H1 (cell line): ENCODE measurements at regions not wholly inside any gene's neighbourhood (a gene's known extent, or its start where the extent isn't known, plus 50 kb on each side); places are given as distances from the start of the nearest gene placed in this dataset.

Source experiments
- CTCF ChIA-PET: fragments of 300-600 bp; sonication (Branson Sonifier 250); formaldehyde crosslinking; loops from one replicate; lab custom pipeline; 2021; ENCODE audit not compliant: partially characterized antibody; lab: Charles Lee
- POLR2A ChIA-PET: fragments of 300-600 bp; sonication (Branson Sonifier 250); formaldehyde crosslinking; loops from one replicate; lab custom pipeline; 2021; ENCODE audit warnings: inconsistent platforms; ENCODE audit not compliant: partially characterized antibody; lab: Charles Lee
- DNase-seq, 2 experiments: peaks; one replicate each; pipeline versions ENCODE4 v3.0.0 to v3.0.0-alpha.2; 2010 to 2022; ENCODE audit warnings: low spot score in 2 of 2, low read depth in 1 of 2, mixed read lengths in 1 of 2
- FAIRE-seq: peaks from 2 replicates; lab custom pipeline; 2011; peaks lifted over from hg19 to GRCh38; lab: Jason Lieb, UNC
- H2AFZ ChIP-seq: 2 replicates; pipeline ENCODE4 v1.8.1; 2012; ENCODE audit warnings: low read length, inconsistent platforms
- H2AK5ac ChIP-seq: 2 replicates; pipeline ENCODE4 v1.6.1; 2013; ENCODE audit warnings: low read depth, low read length
- H2BK120ac ChIP-seq: replicated peaks from 2 replicates; pipeline ENCODE3; 2013; ENCODE audit warnings: low read depth, low read length, inconsistent platforms
- H2BK12ac ChIP-seq: 2 replicates; pipeline ENCODE4 v1.6.1; 2013; ENCODE audit warnings: low read depth, low read length
- H2BK15ac ChIP-seq: 2 replicates; pipeline ENCODE4 v1.6.1; 2013; ENCODE audit warnings: low read length
- H2BK20ac ChIP-seq: 2 replicates; pipeline ENCODE4 v1.6.1; 2013; ENCODE audit warnings: low read length
- H2BK5ac ChIP-seq: 2 replicates; pipeline ENCODE4 v1.6.1; 2013; ENCODE audit warnings: low read depth, low read length
- H3K14ac ChIP-seq: 2 replicates; pipeline ENCODE4 v1.6.1; 2013; ENCODE audit warnings: inconsistent platforms; ENCODE audit not compliant: insufficient read length
- H3K18ac ChIP-seq: 2 replicates; pipeline ENCODE4 v1.6.1; 2013; ENCODE audit warnings: low read length; ENCODE audit errors: extremely low read depth
- H3K23ac ChIP-seq: 2 replicates; pipeline ENCODE4 v1.6.1; 2013; ENCODE audit warnings: inconsistent platforms; ENCODE audit not compliant: insufficient read length
- H3K23me2 ChIP-seq: 2 replicates; pipeline ENCODE4 v1.6.1; 2013; ENCODE audit warnings: low read depth, low read length
- H3K27ac ChIP-seq: 2 replicates; pipeline ENCODE4 v1.6.1; 2011; ENCODE audit warnings: low read depth, low read length, inconsistent platforms
- H3K27me3 ChIP-seq, 4 experiments: replicated peaks in 1 of 4; 1 replicate in 1 of 4; 2 replicates in 3 of 4; pipeline versions ENCODE4 v1.6.1 to v1.8.1; 2011 to 2013; ENCODE audit warnings: low read length in 3 of 4, mild to moderate bottlenecking in 3 of 4, inconsistent platforms in 2 of 4, mixed read lengths in 2 of 4, moderate library complexity in 1 of 4; ENCODE audit not compliant: control insufficient read depth in 3 of 4, insufficient read depth in 3 of 4; ENCODE audit errors: extremely low read depth in 1 of 4
- H3K36me3 ChIP-seq, 4 experiments: 2 replicates each; pipeline versions ENCODE4 v1.6.1 to v1.8.1; 2011 to 2013; ENCODE audit warnings: mild to moderate bottlenecking in 4 of 4, low read length in 3 of 4, moderate library complexity in 2 of 4, control low read depth in 1 of 4, inconsistent platforms in 1 of 4; ENCODE audit not compliant: insufficient read depth in 4 of 4, control insufficient read depth in 2 of 4
- H3K4ac ChIP-seq: replicated peaks from 2 replicates; pipeline ENCODE3; 2013; ENCODE audit warnings: low read length, low read depth, mixed read lengths, inconsistent platforms; ENCODE audit not compliant: insufficient read length
- H3K4me1 ChIP-seq, 4 experiments: replicated peaks in 1 of 4; 1 replicate in 1 of 4; 2 replicates in 3 of 4; pipeline versions ENCODE4 v1.6.1 to v1.8.1; 2011 to 2013; ENCODE audit warnings: low read length in 3 of 4, inconsistent platforms in 2 of 4, mixed read lengths in 1 of 4; ENCODE audit not compliant: insufficient read depth in 4 of 4, control insufficient read depth in 3 of 4
- H3K4me2 ChIP-seq, 2 experiments: 2 replicates each; pipeline versions ENCODE4 v1.6.1 to v1.8.1; 2011 to 2013; ENCODE audit warnings: low read depth in 2 of 2, low read length in 2 of 2, control low read depth in 1 of 2, inconsistent platforms in 1 of 2, mild to moderate bottlenecking in 1 of 2; ENCODE audit not compliant: insufficient read depth in 1 of 2
- H3K4me3 ChIP-seq, 4 experiments: fragments of 200-600, 300-600 bp in 1 of 4; sonication (generic), shearing (Covaris generic), sonication (Bioruptor Twin) in 1 of 4; 2 replicates each; pipeline versions ENCODE4 v1.5.1 to v1.8.1; 2011 to 2016; ENCODE audit warnings: low read length in 4 of 4, low read depth in 3 of 4, control low read depth in 2 of 4, inconsistent platforms in 2 of 4, mild to moderate bottlenecking in 2 of 4, mixed read lengths in 1 of 4, moderate library complexity in 1 of 4; ENCODE audit not compliant: insufficient read depth in 2 of 4; ENCODE audit errors: extremely low read depth in 1 of 4
- H3K56ac ChIP-seq: replicated peaks from 2 replicates; pipeline ENCODE3; 2013; ENCODE audit warnings: low read depth, mild to moderate bottlenecking, mixed read lengths, low read length, inconsistent platforms; ENCODE audit not compliant: insufficient read length
- H3K79me1 ChIP-seq: 2 replicates; pipeline ENCODE4 v1.6.1; 2013; ENCODE audit warnings: low read depth, low read length, control low read depth
- H3K79me2 ChIP-seq, 2 experiments: 2 replicates each; pipeline versions ENCODE4 v1.6.1 to v1.8.1; 2012 to 2013; ENCODE audit warnings: low read length in 2 of 2, mild to moderate bottlenecking in 2 of 2, inconsistent platforms in 1 of 2; ENCODE audit not compliant: insufficient read depth in 2 of 2, control insufficient read depth in 1 of 2
- H3K9ac ChIP-seq, 4 experiments: replicated peaks in 1 of 4; 1 replicate in 1 of 4; 2 replicates in 3 of 4; pipeline versions ENCODE4 v1.6.1 to v1.8.1; 2011 to 2013; ENCODE audit warnings: low read depth in 3 of 4, low read length in 3 of 4, control low read depth in 2 of 4, mild to moderate bottlenecking in 2 of 4, moderate library complexity in 2 of 4, inconsistent platforms in 1 of 4; ENCODE audit errors: extremely low read depth in 1 of 4
- H3K9me3 ChIP-seq, 2 experiments: 2 replicates each; pipeline versions ENCODE4 v1.6.1 to v1.8.1; 2012 to 2013; ENCODE audit warnings: mild to moderate bottlenecking in 2 of 2, moderate library complexity in 2 of 2, control low read depth in 1 of 2, inconsistent platforms in 1 of 2, low read depth in 1 of 2, low read length in 1 of 2, mixed read lengths in 1 of 2; ENCODE audit not compliant: insufficient read depth in 2 of 2
- H4K20me1 ChIP-seq, 2 experiments: replicated peaks in 1 of 2; 2 replicates each; pipeline versions ENCODE3 to v1.8.1; 2011 to 2013; ENCODE audit warnings: inconsistent platforms in 2 of 2, low read length in 2 of 2, mild to moderate bottlenecking in 1 of 2; ENCODE audit not compliant: insufficient read depth in 2 of 2, control insufficient read depth in 1 of 2
- H4K5ac ChIP-seq: 2 replicates; pipeline ENCODE4 v1.6.1; 2013; ENCODE audit warnings: low read length, low read depth, mixed read lengths, inconsistent platforms; ENCODE audit not compliant: insufficient read length
- H4K8ac ChIP-seq: 2 replicates; pipeline ENCODE4 v1.8.0; 2013; ENCODE audit warnings: mild to moderate bottlenecking, moderate library complexity, low read length, inconsistent platforms; ENCODE audit not compliant: insufficient read depth; ENCODE audit errors: extremely low read depth
- H4K91ac ChIP-seq: replicated peaks from 2 replicates; pipeline ENCODE3; 2013; ENCODE audit warnings: low read length, mixed read lengths, inconsistent platforms; ENCODE audit not compliant: insufficient read length
- ASH2L ChIP-seq: fragments of 200-600, 300-600 bp; sonication (generic); IDR thresholded peaks from one replicate; pipeline ENCODE4 v1.7.1; 2017; ENCODE audit warnings: low read length
- BACH1 ChIP-seq: IDR thresholded peaks from 2 replicates; pipeline ENCODE4 v1.6.1; 2012; ENCODE audit warnings: low read length, improper control_type of control experiment
- CTBP2 ChIP-seq: IDR thresholded peaks from 2 replicates; pipeline ENCODE4 v1.7.0; 2011; ENCODE audit warnings: borderline replicate concordance, mild to moderate bottlenecking, moderate library complexity, mixed read lengths, low read length; ENCODE audit not compliant: insufficient read depth, insufficient read length
- EZH2 ChIP-seq: fragments of 200-600 bp; sonication (generic); IDR thresholded peaks from 2 replicates; pipeline ENCODE4 v1.7.1; 2012; ENCODE audit warnings: low read depth, mild to moderate bottlenecking, moderate library complexity, low read length, inconsistent platforms; ENCODE audit not compliant: severe bottlenecking
- FOSL1 ChIP-seq: IDR thresholded peaks from 2 replicates; pipeline ENCODE4 v1.6.1; 2011; ENCODE audit warnings: mild to moderate bottlenecking, low read depth, low read length, moderate library complexity; ENCODE audit not compliant: insufficient read depth
- JUN ChIP-seq: IDR thresholded peaks from 2 replicates; pipeline ENCODE4 v1.6.1; 2011; ENCODE audit warnings: low read depth, mild to moderate bottlenecking, improper control_type of control experiment, low read length
- SIRT6 ChIP-seq: IDR thresholded peaks from one replicate; pipeline ENCODE4 v1.7.1; 2012; ENCODE audit warnings: low read length, inconsistent platforms
- SIX5 ChIP-seq: IDR thresholded peaks from 2 replicates; pipeline ENCODE4 v1.6.1; 2011; ENCODE audit warnings: mild to moderate bottlenecking, low read depth, low read length
- SP1 ChIP-seq: IDR thresholded peaks from 2 replicates; pipeline ENCODE4 v1.6.1; 2011; ENCODE audit warnings: low read depth, low read length
- SP4 ChIP-seq: IDR thresholded peaks from 2 replicates; pipeline ENCODE4 v1.6.1; 2012; ENCODE audit warnings: low read length, inconsistent platforms
- TAF1 ChIP-seq: IDR thresholded peaks from 2 replicates; pipeline ENCODE4 v1.6.1; 2011; ENCODE audit warnings: mild to moderate bottlenecking, low read depth, low read length
- TBP ChIP-seq: IDR thresholded peaks from 2 replicates; pipeline ENCODE4 v1.6.1; 2011; ENCODE audit warnings: low read depth, low read length, improper control_type of control experiment
- TEAD4 ChIP-seq: IDR thresholded peaks from 2 replicates; pipeline ENCODE4 v1.6.1; 2012; ENCODE audit warnings: low read depth, low read length, inconsistent platforms, mixed read lengths
- WGBS, 2 experiments: shearing (Covaris generic) in 1 of 2; methylation state at CpG; one replicate each; pipeline versions ENCODE4 v1.1.6 to v1.1.7; 2013 to 2015; ENCODE audit warnings: low lambda C conversion rate in 2 of 2, mixed read lengths in 2 of 2, inconsistent platforms in 1 of 2, low coverage in 1 of 2, missing lambda C conversion rate in 1 of 2; ENCODE audit not compliant: insufficient replicate concordance in 2 of 2, insufficient coverage in 1 of 2, insufficient read length in 1 of 2; ENCODE audit errors: extremely low coverage in 1 of 2, missing lambda C conversion rate in 1 of 2; 5-methylcytosine and 5-hydroxymethylcytosine counted together

GRCh38 chr2:129709001-129709955 is 270.2 kb upstream of the RAB6C start:
- H4K5ac ChIP-seq: no peak overlapping the region
- DNase-seq: peak in 1 of 2 experiments; percentile 44
- TF ChIP-seq SP4 (no peak), SP1 (no peak), TEAD4 (no peak), ASH2L (no peak), EZH2 (no peak), TAF1 (no peak), BACH1 (no peak), CTBP2 (no peak), JUN (no peak), SIRT6 (no peak), SIX5 (no peak), TBP (no peak), FOSL1 (no peak)

More at GRCh38 chr2:129709001-129709955, 270.2 kb upstream of the RAB6C start:
- FAIRE-seq: no peak
- Histone ChIP-seq H3K18ac (peak overlapping the region; percentile 71), H2AFZ (peak overlapping the region; percentile 78; the same call in 1 of the 2 replicates), H3K9ac (no peak overlapping the region), H2BK12ac (0 out of 2 replicates have a peak overlapping the region, but pooled peaks have one; percentile 60), H2BK15ac (no peak overlapping the region), H3K23me2 (no peaks in the 10 kb centered on the region), H3K23ac (no peak overlapping the region), H4K20me1 (no peaks in the 10 kb centered on the region), H3K56ac (no peak overlapping the region), H2BK120ac (peak overlapping the region; percentile 56), H4K91ac (peak overlapping the region; percentile 73), H3K79me2 (no peaks in the 10 kb centered on the region), H3K4ac (no peak overlapping the region), H2BK5ac (peak overlapping the region; percentile 60; the same call in 1 of the 2 replicates), H2BK20ac (0 out of 2 replicates have a peak overlapping the region, but pooled peaks have one; percentile 21), H3K27me3 (no peaks in the 10 kb centered on the region; a peak in 1 of 7 replicates), H3K4me1 (peaks cover 2 to 16% (median 7%) of the 10 kb centered on the region in 4 experiments; a peak in 5 of 7 replicates), H3K79me1 (no peaks in the 10 kb centered on the region), H3K9me3 (no peaks in the 10 kb centered on the region), H2AK5ac (no peak overlapping the region), H3K14ac (peak overlapping the region; percentile 45), H3K4me2 (no peak overlapping the region; a peak in 1 of 4 replicates), H3K36me3 (no peaks in the 10 kb centered on the region), H3K27ac (no peak overlapping the region), H3K4me3 (no peak overlapping the region), H4K8ac (peak overlapping the region; percentile 89)
- CTCF ChIA-PET: interaction anchor here (0.6 to 2.5 kb wide), 24 partner anchors 8 to 337 kb away, joined by 3 to 11 read pairs (median 4); no protein-coding TSS in a partner anchor
- POLR2A ChIA-PET: interaction anchor here (0.9 kb wide), 1 partner anchor 214 kb away, joined by 3 read pairs; no protein-coding TSS in a partner anchor
- WGBS, 2 experiments: 88% methylated on average over 13 of the region's 13 CpGs; no CpG with 5 or more reads in 1 of the 2 experiments
